Glomerular visceral epithelial cell (primary cell): ENCODE measurements at regions not wholly inside any gene's neighbourhood (a gene's known extent, or its start where the extent isn't known, plus 50 kb on each side); places are given as distances from the start of the nearest gene placed in this dataset.

Experiments
- DNase-seq: peaks from one replicate; pipeline ENCODE4 v3.0.0-alpha.2; 2016; ENCODE audit errors: extremely low spot score

DNA sequence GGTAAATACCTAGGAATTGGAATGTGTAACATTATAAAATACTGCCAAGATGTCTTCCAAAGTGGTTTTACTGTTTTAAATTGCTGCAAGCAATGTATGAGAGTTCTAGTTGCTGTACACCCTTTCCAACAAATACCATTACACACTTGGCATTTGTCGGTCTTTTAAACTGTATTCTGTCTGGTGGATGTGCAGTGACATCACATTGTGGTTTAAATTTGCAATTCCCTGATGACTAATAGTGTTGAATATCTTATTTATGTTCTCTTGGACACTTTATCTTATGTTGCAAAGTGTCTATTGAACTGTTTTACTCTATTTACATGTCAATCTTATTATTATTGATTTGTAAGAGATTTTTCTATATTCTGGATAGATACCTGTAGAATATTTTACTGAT lies 561.2 kb upstream of the B3GALT2 start:
- DNase-seq: no peak

DNA sequence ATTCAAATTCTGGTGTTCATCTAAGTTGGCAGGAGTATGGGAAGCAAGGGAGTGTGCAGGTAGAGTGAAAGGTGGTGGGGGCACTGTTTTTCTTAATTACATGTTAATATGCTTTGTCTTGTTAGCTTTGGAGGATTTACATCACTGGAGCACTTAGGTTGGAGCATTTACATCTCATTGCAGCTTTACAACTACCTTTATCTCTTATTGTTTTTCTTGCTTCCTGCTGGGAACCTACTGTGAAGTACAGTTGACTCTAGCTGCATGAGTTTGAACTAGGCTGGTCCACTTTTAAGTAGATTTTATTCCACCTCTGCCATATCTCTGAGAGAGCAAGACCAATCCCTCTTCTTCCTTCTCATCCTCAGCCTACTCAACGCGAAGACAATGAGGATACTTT lies 554.8 kb upstream of the B3GALT2 start:
- no peak for DNase-seq

DNA sequence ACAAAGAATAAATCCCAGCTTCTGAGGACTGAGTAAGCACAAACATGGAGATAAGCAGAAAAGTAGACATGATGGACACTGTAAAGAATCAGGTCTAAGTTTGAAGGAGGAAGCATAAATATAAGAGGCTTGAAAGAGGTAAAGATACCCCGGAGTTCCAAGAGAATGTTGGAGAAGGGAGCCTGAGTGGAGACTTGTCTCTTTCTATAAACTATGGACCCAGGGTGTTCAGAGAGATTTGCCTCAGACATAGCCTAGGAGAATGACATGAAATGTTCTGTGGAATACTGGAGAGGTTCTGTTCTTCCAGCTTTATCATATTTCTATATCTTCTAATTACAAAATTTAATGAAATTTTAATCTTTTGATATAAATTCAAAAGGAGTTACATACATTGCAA lies 554.3 kb upstream of the B3GALT2 start:
- no peak for DNase-seq

DNA sequence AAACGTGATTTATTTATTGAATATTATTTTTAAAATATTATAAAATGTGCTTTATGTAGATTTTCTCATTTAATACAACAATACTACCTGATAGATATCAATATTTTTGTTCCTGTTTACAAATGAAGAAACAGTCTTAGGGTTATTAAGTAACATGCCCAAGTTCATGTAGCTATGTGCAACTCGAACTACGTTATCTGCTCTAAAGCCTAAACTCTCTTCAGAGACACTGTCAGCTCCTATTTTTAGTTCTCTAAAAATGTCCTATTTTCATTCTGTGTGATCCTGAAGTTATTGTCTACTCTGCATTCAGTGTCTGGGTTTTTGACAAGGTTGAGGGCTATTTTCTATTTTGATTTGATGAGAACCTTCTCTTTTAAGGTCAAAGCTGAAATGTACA lies 550.1 kb upstream of the B3GALT2 start:
- no peak for DNase-seq

DNA sequence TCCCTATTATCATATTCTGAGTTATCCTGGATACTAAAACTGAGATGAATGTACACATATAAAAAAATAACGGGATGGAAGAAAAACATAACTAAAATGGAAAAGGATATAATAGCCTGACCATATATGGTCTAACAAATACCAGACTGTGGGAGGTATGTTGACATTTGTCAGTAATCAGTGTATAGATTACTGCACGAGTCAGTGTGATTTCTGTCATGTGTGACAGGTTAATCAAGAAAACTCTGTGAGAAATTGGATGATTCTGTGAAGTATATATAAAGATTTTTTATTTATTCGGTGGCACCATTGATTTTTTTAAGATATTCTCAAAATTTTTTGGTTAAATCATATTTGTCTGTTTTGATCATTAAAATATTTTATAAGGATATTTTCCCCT lies 547.3 kb upstream of the B3GALT2 start:
- no peak for DNase-seq

DNA sequence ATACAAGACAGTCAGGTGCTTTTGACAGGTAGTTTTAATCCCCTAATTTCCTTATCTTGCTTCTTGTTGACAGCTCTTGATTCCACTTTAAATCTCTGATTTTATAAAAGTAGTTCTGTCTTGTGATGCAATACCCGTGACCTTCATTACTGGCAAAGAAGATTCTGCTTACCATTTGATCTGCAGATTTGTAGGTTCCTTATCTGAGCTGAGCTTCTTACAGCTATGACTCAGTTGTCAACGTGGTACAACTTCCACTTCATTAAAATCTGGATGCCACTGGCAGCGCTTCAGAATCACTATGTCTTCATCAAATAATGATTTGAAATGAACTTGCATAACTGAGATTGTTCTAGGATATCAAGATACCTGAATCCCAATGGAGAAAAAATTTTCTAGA lies 543.6 kb upstream of the B3GALT2 start:
- no peak for DNase-seq

DNA sequence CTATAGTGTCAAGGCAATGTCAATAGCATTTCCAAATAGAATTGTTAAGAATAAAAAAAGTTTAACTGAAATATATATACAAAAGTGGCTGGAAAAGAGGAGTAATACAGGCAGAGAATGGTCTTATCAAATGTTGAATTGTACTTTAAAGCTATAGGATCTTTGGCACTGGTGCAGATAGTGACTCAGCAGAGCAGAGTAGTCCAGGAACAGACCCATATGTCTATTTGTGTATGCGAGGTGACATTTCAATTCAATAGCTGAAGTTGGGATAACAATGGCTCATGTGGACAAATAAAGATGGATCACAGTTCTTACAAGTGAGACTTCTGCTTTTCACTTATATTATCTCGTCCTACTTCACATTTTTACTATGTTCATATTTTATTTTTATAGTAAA lies 543.0 kb upstream of the B3GALT2 start:
- no peak for DNase-seq

DNA sequence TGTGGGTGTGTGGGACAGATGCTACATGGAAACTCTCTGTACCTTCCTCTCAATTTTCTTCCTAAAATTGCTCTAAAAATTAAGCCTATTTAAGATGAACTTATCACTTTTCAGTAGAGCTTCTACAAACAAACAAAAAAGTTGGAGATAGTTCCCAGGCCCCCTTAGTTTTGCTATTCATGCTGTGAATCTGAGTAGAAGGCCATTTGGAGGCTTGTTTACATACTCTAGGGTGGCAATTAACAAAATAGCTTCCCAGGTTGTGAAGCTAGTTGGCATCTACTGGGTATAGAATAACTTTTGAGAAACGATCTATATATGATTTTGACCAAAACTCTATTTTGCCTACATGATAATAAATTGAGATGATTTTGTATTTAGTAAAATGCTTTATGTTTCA lies 541.4 kb upstream of the B3GALT2 start:
- DNase-seq: no peak

DNA sequence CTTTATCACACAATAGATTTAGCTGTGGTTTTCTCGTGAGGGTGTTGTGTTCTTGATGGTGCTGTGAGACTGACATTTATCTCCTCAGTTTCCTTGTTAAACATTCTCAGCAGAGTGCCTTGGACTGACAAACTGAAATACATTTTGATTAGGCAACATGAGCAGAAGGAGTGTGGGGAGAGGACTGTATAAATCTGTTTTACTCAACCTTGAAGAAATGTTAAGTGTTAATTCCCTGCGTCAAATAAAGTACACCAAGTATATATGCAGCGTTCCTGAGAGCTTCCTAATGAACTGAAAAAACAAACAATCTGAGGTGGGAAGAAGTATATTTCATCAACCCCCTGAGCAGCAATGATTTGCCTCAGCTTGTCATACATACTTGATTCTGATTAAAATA lies 540.3 kb upstream of the B3GALT2 start:
- no peak for DNase-seq

DNA sequence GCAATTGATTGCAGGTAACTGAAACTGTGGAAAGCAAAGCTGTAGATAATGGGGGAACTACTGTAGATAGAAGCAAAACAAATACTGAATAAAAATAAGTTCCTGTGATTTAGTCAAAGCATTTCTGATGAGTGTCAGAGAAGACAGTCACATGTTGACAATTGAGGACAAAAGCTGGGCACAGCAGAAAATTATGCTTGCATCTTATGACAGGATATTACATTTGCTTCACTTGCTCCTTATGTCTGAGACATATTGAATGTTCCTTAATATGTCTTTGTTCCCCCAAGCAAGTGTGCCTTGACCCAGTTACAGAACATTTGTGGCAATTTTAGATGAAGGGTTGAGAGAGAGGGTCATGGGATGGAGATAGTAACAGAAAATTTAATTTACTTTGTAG lies 526.0 kb upstream of the B3GALT2 start:
- no peak for DNase-seq

DNA sequence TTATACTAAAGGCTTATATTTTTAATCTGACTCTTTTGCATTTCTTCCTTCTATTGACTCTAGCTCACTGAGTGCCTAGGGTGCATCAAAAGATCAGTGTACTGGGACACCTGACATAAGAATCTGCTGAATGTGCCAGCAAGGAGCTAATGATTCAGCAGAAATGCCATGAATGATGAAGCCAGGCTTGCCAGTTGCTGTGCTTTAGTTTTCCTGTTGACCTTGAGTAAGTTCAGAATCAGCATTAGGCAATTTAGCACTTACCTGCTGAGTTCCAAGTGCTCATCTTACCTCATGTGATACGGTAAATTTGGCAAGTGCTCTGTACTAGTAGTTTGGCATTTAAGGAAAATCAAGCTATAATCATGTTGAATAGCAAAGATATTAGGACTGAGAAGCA lies 523.2 kb upstream of the B3GALT2 start:
- DNase-seq: no peak

DNA sequence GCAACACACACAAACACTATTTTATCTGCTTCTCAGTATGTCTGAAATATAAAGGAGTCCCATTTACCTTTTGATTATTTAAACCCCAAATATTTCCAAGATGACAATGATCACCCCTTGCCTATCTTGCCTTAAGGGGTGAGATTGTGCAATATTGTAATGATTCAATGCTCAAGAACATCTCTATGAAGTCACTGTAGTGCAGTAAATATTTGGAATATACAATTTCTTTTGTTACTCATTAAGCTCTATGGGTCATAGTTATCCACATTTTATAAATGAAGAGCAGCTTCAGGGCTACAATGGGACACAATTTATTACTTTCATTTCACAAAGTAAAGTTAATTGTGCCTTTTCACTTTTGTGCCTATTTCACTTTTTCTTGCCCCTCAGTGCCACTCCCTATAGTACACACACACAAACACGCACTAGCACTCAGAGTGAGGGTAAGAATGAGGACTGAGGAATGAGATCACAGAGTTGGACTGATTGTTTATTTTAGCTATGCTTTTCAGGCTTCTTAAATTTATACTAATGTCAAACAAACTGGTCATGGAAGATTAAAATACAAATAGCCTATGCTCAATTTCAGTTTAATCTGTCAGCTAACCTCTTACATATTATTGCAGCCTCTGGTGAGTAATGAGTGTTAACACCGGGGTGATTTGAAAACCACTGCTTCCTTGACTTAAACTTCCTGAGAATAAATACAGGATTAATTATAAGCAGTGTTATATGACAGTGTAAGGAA lies 521.0 kb upstream of the B3GALT2 start:
- DNase-seq: peak; percentile 20

DNA sequence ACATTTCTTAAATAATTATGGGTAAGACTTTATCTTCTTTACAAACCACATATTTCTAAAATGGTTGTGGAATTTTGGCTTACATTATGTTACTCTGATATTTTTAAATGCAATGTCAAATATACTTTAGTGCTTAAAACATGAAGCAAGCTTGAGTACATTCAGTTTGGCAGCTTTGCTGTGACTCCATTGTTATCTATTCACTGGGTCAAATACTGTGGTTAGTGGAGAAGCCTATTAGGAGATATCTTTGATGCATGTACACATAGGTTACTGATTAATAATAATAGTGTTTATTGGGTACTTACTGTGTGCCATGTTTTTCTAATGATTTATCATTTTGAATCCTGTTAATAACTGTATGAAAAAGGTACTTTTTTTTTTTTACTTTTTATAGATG lies 520.4 kb upstream of the B3GALT2 start:
- peak; percentile 19 for DNase-seq

DNA sequence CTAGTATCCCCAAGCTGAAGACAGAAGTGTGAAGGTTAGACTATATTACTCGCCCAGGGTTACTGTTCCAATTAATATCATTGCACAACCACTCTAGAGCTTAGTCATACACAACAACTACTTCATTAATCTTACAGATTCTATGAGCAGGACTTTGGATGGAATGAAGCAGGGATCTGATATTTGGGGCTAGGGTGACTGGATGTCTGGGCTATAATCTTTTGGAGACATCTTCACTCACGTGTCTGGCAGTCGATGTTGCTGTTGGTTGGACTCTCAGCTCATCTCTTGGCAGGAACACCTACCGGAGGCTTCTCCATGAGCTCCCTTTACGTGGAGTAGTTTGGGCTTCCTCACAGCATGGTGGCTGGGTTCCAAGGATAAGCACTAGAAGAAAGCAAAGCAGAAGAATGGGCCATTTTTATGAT lies 519.2 kb upstream of the B3GALT2 start:
- DNase-seq: no peak

DNA sequence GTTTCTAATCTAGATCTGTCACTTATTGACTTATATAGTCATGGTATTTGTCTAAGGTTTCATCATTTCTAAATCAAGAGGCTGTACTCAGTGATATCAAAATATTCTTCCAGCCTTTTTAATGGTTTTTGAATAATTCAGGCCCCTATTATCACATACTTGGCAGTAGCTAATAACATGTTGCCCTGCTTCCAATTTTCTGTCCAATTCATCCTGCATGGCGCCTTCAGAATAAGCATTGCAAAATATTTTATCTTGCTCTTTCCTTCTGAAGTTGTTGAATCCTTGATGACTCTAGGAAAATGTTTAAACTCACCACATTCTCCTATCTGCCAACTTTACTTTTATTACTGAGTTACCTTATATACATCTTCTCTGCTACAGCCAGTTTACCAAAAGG lies 517.2 kb upstream of the B3GALT2 start:
- no peak for DNase-seq

DNA sequence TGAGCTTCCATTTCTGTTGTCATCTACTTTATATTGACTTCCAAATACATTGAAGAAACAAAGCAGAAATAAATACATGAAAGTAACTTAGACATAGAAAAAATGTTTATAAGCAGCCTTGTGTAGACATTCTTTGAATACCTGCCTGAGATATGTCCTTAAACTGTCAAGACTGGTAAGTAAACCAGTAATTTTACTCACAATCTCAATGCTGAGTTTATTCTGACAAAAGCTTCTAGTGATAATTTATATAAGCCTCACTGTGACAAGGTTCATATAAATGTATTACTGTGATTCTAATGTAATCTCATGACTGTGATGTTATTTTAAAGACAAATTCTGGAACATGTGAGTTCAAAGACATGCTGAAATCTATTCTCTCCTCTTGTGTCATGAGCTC lies 516.7 kb upstream of the B3GALT2 start:
- DNase-seq: no peak

DNA sequence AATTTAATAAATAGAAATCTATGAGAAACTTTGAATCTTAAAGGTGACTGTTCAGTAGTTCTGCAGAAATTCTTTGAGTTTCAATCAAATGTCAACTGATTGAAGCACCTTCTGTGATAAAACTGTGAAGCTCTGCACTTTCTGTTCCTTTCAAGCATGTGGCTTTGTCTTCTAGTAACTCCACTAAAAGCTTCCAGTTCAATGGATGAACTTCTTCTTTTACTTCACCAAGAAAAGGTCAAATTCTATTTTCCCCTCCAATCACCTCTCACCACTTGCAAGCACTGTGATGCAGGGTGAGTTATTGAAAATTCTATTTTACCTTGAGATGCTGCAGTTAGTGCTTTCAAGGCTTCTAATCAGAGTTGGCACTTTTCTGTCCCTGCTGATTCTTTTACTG lies 515.3 kb upstream of the B3GALT2 start:
- DNase-seq: no peak

DNA sequence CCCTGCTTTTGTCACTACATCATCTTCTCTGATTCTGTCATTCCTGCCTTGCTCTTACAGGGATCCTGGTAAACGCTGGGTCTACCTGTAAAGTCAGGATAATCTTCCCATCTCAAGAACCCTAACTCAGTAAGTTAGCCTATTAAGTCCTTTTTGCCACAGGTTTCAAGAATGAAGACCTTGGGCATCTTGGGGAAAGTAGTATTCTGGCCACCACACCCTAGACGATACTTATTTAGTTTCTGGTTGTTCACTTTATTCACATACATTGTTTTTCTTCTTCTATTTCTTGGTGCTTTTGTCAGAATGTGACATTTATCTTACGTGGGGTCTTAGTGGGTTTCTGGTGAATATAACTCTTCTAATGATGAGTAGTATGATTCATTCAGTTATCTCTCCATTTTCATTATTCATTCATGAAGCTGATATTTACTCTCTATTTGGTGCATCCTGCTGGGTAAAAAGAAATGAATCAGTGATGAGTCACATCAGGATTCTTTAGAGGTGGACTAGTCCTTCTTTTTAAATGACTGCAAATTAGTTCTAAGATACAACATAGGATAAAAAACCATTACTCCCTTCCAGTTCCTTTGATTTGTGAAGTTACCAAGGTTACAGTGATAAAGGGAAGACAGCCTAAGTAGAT lies 514.4 kb upstream of the B3GALT2 start:
- peak; percentile 62 for DNase-seq

DNA sequence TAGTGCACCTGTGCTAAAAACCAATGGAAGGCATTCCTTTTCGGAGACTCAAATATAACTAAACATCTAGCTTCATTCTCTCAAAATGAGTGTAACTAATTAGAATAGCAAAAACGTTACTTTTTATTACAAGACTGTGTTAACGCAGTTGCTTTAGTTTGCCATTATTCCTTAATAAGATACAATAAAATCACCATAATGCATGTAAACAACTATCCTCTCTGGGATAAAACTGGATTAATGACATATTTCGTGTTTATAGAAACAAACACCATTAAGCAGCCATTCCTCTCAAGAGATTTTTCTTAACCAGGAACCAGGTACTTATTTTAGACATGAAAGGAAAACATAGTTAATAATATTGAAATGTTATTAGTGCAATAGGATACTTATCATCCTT lies 512.8 kb upstream of the B3GALT2 start:
- DNase-seq: no peak

DNA sequence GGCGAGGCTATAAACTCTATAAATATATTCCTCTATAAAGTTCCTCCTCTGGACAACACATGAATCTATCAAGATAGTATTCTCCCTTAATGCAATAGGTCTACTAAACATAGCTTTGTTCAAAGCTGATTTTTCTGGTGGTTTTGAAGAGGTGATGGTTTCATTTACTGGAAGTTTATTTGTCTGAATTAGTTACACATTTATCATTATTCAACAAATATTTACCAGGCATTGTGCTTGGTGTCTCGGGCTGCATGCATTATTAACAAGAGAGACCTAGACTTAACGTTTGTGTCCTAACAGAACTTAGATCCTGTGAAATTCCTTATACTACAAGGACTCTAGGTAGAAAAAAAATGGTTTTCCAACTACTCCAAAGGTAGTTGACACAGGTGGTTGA lies 511.4 kb upstream of the B3GALT2 start:
- no peak for DNase-seq

DNA sequence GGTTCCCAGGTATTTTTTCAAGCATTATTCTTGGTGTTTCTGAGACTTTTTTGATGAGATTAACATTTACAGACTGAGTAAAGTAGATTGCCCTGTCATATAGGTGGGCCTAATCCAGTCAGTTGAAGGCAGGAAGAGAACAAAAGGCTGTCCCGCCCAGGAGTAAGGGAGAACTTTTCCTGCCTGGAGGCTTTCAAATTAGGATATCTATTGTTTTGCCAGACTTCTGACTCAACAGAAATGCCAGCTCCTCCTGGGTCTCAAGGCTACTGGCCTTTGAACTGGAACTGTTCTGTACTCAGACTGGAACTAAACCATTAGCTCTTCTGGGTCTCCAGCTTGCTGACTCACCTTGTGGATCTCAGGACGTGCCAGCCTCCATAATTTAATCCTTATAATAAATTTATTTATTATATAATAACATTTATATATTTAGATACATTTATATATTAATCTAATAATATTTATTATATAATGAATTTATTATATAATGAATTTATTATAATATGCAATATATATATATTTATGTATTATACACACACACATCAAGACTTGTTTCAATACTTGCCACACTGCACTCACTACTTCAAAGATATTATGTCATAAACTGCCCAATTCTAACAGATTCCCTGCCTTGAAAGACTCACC lies 510.8 kb upstream of the B3GALT2 start:
- no peak for DNase-seq

DNA sequence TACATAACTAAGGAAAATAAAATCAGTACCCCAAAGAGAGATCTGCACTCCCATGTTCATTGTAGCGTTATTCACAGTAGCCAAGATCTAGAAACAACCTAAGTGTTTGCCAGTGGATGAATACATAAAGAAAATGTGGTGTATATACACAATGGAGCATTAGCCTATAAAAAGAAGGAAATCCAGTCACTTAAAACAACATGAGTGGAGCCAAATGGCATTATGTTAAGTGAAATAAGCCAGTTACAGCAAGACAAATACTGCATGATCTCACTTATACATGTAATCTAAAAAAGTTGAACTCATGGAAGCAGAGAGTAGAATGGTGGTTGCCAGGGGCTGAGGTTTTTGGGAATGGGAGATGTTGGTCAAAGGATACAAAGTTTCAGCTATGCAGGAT lies 508.3 kb upstream of the B3GALT2 start:
- DNase-seq: no peak

DNA sequence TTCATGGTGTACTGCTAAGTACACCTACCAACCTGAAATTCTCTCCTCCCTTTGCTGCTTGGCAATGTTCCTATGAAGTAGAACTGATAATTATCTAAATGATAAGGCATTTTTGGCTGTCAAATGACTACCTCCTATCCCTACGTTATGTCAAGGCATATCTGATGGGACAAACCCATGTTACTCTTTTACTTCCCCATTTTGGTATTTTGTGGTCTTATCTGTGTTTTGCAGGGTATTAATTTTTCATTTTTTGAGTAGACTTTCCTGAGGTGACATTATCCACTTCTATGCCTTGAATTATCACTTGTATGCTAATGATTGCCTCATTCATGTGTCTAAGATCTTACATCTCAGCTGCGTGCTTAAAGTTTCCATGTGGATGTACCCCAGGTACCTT lies 499.6 kb upstream of the B3GALT2 start:
- no peak for DNase-seq
